Activated CD4-positive, alpha-beta memory T cell treated with anti-CD3 and anti-CD28 coated beads for 36 hours (primary cell): ENCODE measurements at regions not wholly inside any gene's neighbourhood (a gene's known extent, or its start where the extent isn't known, plus 50 kb on each side); places are given as distances from the start of the nearest gene placed in this dataset.

Source experiments
- CTCF ChIA-PET: fragments of 350-600 bp; sonication (Branson Sonifier 250); formaldehyde crosslinking; loops from one replicate; lab custom pipeline; 2021; ENCODE audit warnings: antibody characterized with exemption, inconsistent platforms; lab: Charles Lee
- POLR2A ChIA-PET: fragments of 350-600 bp; sonication (Branson Sonifier 250); formaldehyde crosslinking; loops from one replicate; lab custom pipeline; 2021; ENCODE audit warnings: antibody characterized with exemption; lab: Charles Lee
- DNase-seq: peaks from one replicate; pipeline ENCODE4 v3.0.0-alpha.2; 2020
- H3K27ac Mint-ChIP-seq: one replicate; pipeline ENCODE4 v1.8.0; 2021; ENCODE audit warnings: mixed read lengths
- H3K27me3 Mint-ChIP-seq: one replicate; pipeline ENCODE4 v1.8.0; 2021; ENCODE audit warnings: mixed read lengths
- H3K36me3 Mint-ChIP-seq: one replicate; pipeline ENCODE4 v1.8.0; 2021; ENCODE audit warnings: mixed read lengths
- H3K4me1 Mint-ChIP-seq: one replicate; pipeline ENCODE4 v1.8.0; 2021; ENCODE audit warnings: low read depth, mixed read lengths
- H3K4me3 Mint-ChIP-seq: one replicate; pipeline ENCODE4 v1.8.0; 2021; ENCODE audit warnings: mild to moderate bottlenecking, mixed read lengths
- H3K9me3 Mint-ChIP-seq: one replicate; pipeline ENCODE4 v1.8.0; 2021; ENCODE audit warnings: mixed read lengths
- intact Hi-C: fragments of 100-400 bp; cut with micrococcal nuclease; formaldehyde crosslinking; loops from one replicate; pipeline ENCODE4 v1.15.1; 2023

DNA sequence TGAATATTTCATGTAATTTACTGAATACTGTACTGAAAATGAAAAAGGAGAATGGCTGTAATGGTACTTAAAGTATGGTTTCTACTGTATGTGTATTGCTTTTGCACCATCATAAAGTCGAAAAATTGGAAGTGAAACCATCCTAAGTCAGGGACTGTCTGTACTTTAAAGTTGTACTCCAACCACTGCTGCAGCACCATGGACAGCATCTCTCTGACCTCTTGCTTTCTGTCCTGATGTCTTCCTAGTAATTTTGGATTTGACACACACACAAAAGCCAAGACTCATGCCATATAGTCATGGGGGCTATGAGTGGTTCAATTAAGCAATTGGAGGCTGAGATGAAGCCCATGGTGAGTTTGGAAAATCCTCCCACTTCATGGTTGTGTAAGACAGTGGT, 256.3 kb upstream of the PKDCC start:
- Mint-ChIP-seq H3K4me3 (no peak overlapping the region), H3K9me3 (no peaks in the 10 kb centered on the region), H3K4me1 (no peaks in the 10 kb centered on the region), H3K27ac (no peak overlapping the region), H3K27me3 (no peaks in the 10 kb centered on the region), H3K36me3 (no peaks in the 10 kb centered on the region)
- ChIA-PET CTCF (no interaction called here), POLR2A (no interaction called here)
- intact Hi-C loops = no loop called here
- no peak for DNase-seq

DNA sequence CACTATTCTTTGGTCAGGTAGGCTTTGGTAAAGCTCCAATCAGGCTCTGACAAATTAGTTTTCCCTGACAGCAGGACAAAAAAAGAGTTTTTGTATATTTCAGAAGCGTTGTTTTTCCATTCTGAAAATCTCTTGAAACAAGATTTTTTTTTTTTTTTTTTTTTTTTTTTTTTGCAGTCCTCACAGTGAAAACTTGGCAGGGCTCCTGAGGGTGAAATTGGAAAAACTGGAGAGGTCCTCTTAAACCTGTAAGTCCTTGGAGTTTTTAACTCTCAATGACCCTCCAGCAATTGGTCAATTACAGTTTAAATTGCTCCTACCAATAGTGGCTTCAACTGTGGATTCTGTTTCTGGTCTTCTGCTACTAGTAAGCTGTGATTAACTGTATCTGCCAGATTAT, 244.5 kb upstream of the PKDCC start:
- Mint-ChIP-seq H3K9me3 (peaks cover 11% of the 10 kb centered on the region), H3K27ac (no peak overlapping the region), H3K4me3 (no peak overlapping the region), H3K27me3 (peaks cover 24% of the 10 kb centered on the region), H3K36me3 (no peaks in the 10 kb centered on the region), H3K4me1 (no peaks in the 10 kb centered on the region)
- DNase-seq = no peak
- POLR2A ChIA-PET = no interaction called here
- CTCF ChIA-PET = no interaction called here
- intact Hi-C loops = no loop called here

- no peaks in the 10 kb centered on the region for H3K4me1 Mint-ChIP-seq
- peaks cover 21% of the 10 kb centered on the region for H3K27me3 Mint-ChIP-seq
- ChIA-PET CTCF (no interaction called here), POLR2A (no interaction called here)
- H3K9me3 Mint-ChIP-seq = peaks cover 7% of the 10 kb centered on the region
- H3K4me3 Mint-ChIP-seq = no peak overlapping the region
- intact Hi-C loops = no loop called here
- no peaks in the 10 kb centered on the region for H3K36me3 Mint-ChIP-seq
- DNase-seq = no peak
- no peak overlapping the region for H3K27ac Mint-ChIP-seq
Observed at GRCh38 chr2:41806286-41806685, 241.5 kb upstream of the PKDCC start.

GRCh38 chr2:41821167-41821566, 226.7 kb upstream of the PKDCC start:
- Mint-ChIP-seq H3K4me3 (no peak overlapping the region), H3K9me3 (peaks cover 9% of the 10 kb centered on the region), H3K4me1 (no peaks in the 10 kb centered on the region), H3K27ac (no peak overlapping the region), H3K36me3 (peaks cover 3% of the 10 kb centered on the region), H3K27me3 (peaks cover 20% of the 10 kb centered on the region)
- ChIA-PET CTCF (interaction anchor here (0.9 kb wide), 1 partner anchor 20 kb away, joined by 5 read pairs; no protein-coding TSS in a partner anchor), POLR2A (no interaction called here)
- DNase-seq = no peak
- intact Hi-C loops = no loop called here

- peaks cover 25% of the 10 kb centered on the region for H3K27me3 Mint-ChIP-seq
- DNase-seq = no peak
- H3K36me3 Mint-ChIP-seq = no peaks in the 10 kb centered on the region
- H3K27ac Mint-ChIP-seq = no peak overlapping the region
- ChIA-PET CTCF (no interaction called here), POLR2A (no interaction called here)
- intact Hi-C loops = no loop called here
- H3K4me1 Mint-ChIP-seq = no peaks in the 10 kb centered on the region
- no peaks in the 10 kb centered on the region for H3K9me3 Mint-ChIP-seq
- no peak overlapping the region for H3K4me3 Mint-ChIP-seq
Observed at GRCh38 chr2:41826921-41827320, 220.9 kb upstream of the PKDCC start.

DNA sequence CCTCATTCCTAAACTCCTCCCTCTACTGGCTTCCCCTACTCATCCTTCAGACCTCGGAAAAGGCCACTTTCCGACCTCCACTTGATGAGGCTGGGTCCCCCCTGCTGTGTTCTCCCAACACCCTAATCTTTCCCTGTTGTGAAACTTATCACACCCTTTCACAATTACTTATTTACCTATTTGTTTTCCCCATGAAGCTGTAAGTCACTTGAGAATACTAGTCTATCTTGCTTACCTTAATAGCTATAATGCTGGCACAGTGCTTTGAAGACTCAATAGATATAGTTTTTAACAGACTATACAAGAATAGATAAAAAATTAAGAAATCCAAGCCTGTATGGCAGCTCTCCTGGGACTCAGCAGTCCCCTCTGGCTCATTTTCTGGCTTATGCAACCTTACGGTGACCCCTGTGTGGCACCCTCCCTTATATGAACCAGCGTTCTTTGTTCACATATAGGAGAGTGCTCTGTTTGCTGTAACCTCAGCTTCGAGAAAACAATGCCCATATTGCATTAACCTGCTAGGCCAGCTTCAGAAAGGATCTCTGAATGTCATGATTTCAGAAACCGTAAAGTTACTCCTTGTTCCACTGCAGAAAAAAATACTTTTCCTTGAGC, 220.4 kb upstream of the PKDCC start:
- Mint-ChIP-seq H3K27me3 (peaks cover 23% of the 10 kb centered on the region), H3K9me3 (no peaks in the 10 kb centered on the region), H3K27ac (no peak overlapping the region), H3K4me3 (no peak overlapping the region), H3K4me1 (no peaks in the 10 kb centered on the region), H3K36me3 (no peaks in the 10 kb centered on the region)
- intact Hi-C loops = no loop called here
- ChIA-PET CTCF (interaction anchor here (0.7 kb wide), 1 partner anchor 14 kb away, joined by 3 read pairs; no protein-coding TSS in a partner anchor), POLR2A (no interaction called here)
- DNase-seq = no peak

DNA sequence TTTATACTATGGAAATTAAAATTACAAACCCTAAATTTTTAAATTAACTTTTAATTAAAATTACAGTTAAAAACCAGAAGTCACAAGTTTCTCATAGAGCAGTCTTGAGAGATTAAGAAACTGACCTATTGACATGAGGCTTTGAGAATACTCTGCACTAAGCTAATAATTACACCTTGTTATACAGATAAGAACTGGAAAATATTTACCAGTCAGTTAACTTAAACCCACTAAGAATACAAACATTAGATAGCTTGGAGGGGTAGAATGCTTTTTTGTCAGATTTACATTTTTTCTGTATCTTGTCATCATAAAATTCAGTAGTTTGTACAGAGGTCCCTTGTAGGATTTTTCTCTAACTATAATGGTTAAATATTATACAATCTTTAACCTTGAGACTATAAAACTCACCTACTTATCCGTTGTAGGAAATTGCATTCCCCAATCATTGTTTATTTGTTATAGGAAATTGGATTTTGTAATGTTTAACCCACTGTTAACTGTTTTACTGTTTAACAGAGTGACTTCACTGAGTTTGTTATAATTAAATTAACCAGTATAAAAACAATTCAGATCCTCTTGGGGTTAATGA, 219.7 kb upstream of the PKDCC start:
- ChIA-PET POLR2A (no interaction called here), CTCF (interaction anchor here (0.7 kb wide), 1 partner anchor 13 kb away, joined by 3 read pairs; no protein-coding TSS in a partner anchor)
- no peak overlapping the region for H3K4me3 Mint-ChIP-seq
- no peaks in the 10 kb centered on the region for H3K9me3 Mint-ChIP-seq
- no peaks in the 10 kb centered on the region for H3K36me3 Mint-ChIP-seq
- DNase-seq = no peak
- H3K27me3 Mint-ChIP-seq = peaks cover 23% of the 10 kb centered on the region
- H3K4me1 Mint-ChIP-seq = no peaks in the 10 kb centered on the region
- no peak overlapping the region for H3K27ac Mint-ChIP-seq
- intact Hi-C loops = no loop called here

GRCh38 chr2:41829052-41829451, 218.8 kb upstream of the PKDCC start:
- ChIA-PET POLR2A (no interaction called here), CTCF (no interaction called here)
- Mint-ChIP-seq H3K27me3 (peaks cover 24% of the 10 kb centered on the region), H3K27ac (no peak overlapping the region), H3K4me3 (no peak overlapping the region), H3K4me1 (no peaks in the 10 kb centered on the region), H3K9me3 (no peaks in the 10 kb centered on the region), H3K36me3 (no peaks in the 10 kb centered on the region)
- intact Hi-C loops = no loop called here
- DNase-seq = no peak

DNA sequence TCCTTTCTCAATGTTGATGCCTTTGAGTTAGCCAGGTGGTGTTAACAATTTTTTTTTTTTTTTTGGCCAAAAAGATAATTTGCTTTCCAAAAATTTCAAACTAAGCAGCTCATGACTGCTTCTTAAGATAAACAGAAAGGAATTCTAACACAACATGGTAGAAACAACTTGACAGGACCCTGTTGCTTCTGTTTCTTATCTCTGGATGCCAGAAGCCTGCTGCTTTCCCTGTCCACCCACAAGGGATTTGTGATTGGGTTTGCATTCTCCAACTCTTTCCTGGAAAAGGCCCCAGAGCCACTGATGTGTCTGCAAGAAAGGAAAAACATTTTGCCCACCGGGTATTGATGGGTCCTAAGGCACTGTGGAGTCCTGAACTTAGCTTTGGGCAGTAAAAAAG, 217.2 kb upstream of the PKDCC start:
- CTCF ChIA-PET = no interaction called here
- peaks cover 35% of the 10 kb centered on the region for H3K27me3 Mint-ChIP-seq

GRCh38 chr2:41832218-41832617, 215.6 kb upstream of the PKDCC start:
- intact Hi-C loops = loop anchor here (5.0 kb wide), 1 partner anchor 85 kb away; no protein-coding TSS in a partner anchor
- ChIA-PET POLR2A (no interaction called here), CTCF (interaction anchor here (1.4 kb wide), 1 partner anchor 255 kb away, joined by 3 read pairs; no protein-coding TSS in a partner anchor)
- no peaks in the 10 kb centered on the region for H3K9me3 Mint-ChIP-seq
- no peaks in the 10 kb centered on the region for H3K4me1 Mint-ChIP-seq
- no peak for DNase-seq
- peaks cover 38% of the 10 kb centered on the region for H3K27me3 Mint-ChIP-seq
- H3K36me3 Mint-ChIP-seq = no peaks in the 10 kb centered on the region
- H3K27ac Mint-ChIP-seq = no peak overlapping the region
- no peak overlapping the region for H3K4me3 Mint-ChIP-seq

More for the DNA sequence above, 217.2 kb upstream of the PKDCC start:
- Mint-ChIP-seq H3K36me3 (no peaks in the 10 kb centered on the region), H3K4me1 (no peaks in the 10 kb centered on the region), H3K4me3 (no peak overlapping the region), H3K27ac (no peak overlapping the region), H3K9me3 (no peaks in the 10 kb centered on the region)
- no peak for DNase-seq
- intact Hi-C loops = loop anchor here (5.0 kb wide), 1 partner anchor 87 kb away; no protein-coding TSS in a partner anchor
- POLR2A ChIA-PET = no interaction called here

DNA sequence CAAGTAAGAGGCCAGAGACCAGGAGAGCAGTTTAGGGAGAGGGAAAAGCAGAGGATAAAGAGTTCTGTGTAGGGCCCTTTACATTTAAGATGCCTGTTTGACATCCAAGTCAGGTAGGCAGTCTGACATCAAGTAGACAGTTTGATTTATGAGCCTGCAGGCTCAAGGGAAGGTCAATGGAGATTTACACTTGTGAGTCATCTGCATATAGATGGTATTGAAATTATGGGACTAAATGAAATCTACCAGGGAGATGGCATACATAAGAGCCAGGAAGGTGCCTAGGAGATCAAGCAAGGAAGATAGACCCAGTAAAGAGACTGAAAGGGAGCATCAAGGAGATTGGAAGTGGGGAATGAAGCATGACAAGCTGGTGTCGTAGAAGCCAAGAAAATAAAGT, 212.4 kb upstream of the PKDCC start:
- POLR2A ChIA-PET = no interaction called here
- Mint-ChIP-seq H3K27me3 (peaks cover 27% of the 10 kb centered on the region), H3K9me3 (no peaks in the 10 kb centered on the region), H3K4me3 (no peak overlapping the region), H3K27ac (no peak overlapping the region), H3K36me3 (no peaks in the 10 kb centered on the region), H3K4me1 (no peaks in the 10 kb centered on the region)
- intact Hi-C loops = no loop called here
- CTCF ChIA-PET = interaction anchor here (1.2 kb wide), 1 partner anchor 251 kb away, joined by 4 read pairs; no protein-coding TSS in a partner anchor
- DNase-seq = no peak

DNA sequence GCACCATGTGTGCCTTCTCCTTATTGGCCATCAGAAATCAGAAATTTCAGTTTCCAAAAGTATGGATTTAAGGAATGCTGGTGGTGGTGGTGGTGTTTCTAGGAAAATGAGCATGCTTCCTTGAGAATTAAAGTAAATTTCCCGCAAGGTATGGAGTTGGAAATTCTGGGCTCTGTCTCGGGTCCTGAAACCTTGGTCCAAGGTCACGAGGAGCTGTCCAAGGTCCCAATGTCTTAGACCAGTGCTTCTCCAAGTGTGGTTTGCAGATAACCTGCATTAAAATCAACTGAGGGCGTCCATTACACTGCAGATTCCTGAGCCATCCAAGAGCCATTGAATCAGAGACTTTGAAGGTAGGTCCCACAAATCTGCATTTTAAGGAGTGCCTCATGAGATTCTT, 210.9 kb upstream of the PKDCC start:
- POLR2A ChIA-PET = no interaction called here
- Mint-ChIP-seq H3K27me3 (peaks cover 21% of the 10 kb centered on the region), H3K36me3 (no peaks in the 10 kb centered on the region), H3K4me3 (no peak overlapping the region), H3K9me3 (no peaks in the 10 kb centered on the region), H3K27ac (no peak overlapping the region), H3K4me1 (peaks cover 6% of the 10 kb centered on the region)
- CTCF ChIA-PET = interaction anchor here (0.8 to 1.3 kb wide), 4 partner anchors 17 to 254 kb away, joined by 3 to 4 read pairs (median 4); no protein-coding TSS in a partner anchor
- DNase-seq = peak; percentile 28
- intact Hi-C loops = no loop called here
